Endodermal cell (in vitro differentiated cells): ENCODE measurements at regions not wholly inside any gene's neighbourhood (a gene's known extent, or its start where the extent isn't known, plus 50 kb on each side); places are given as distances from the start of the nearest gene placed in this dataset.

Source experiments
- DNase-seq: peaks from one replicate; pipeline ENCODE4 v3.0.0-alpha.2; 2017
- H3K27ac ChIP-seq: 2 replicates; pipeline ENCODE4 v1.5.1; 2013; ENCODE audit warnings: mild to moderate bottlenecking, low read depth, low read length, moderate library complexity
- H3K27me3 ChIP-seq: 2 replicates; pipeline ENCODE4 v1.6.1; 2013; ENCODE audit warnings: mild to moderate bottlenecking, low read length, moderate library complexity; ENCODE audit not compliant: insufficient read depth, control insufficient read depth, poor library complexity, severe bottlenecking
- H3K36me3 ChIP-seq: 2 replicates; pipeline ENCODE4 v1.7.0; 2013; ENCODE audit warnings: mild to moderate bottlenecking, low read length, moderate library complexity; ENCODE audit not compliant: control insufficient read depth, insufficient read depth
- H3K4me1 ChIP-seq: one replicate; pipeline ENCODE4 v1.7.0; 2013; ENCODE audit warnings: low read length; ENCODE audit not compliant: control insufficient read depth, insufficient read depth
- H3K4me3 ChIP-seq: 2 replicates; pipeline ENCODE4 v1.5.1; 2013; ENCODE audit warnings: mild to moderate bottlenecking, low read length, moderate library complexity
- H3K9ac ChIP-seq: 2 replicates; pipeline ENCODE4 v1.6.1; 2013; ENCODE audit warnings: mild to moderate bottlenecking, low read length, moderate library complexity; ENCODE audit not compliant: poor library complexity, severe bottlenecking; ENCODE audit errors: extremely low read depth
- H3K9me3 ChIP-seq: 2 replicates; pipeline ENCODE4 v1.6.1; 2013; ENCODE audit warnings: mild to moderate bottlenecking, low read length, moderate library complexity; ENCODE audit not compliant: control insufficient read depth
- H3K27ac Mint-ChIP-seq: 2 replicates; pipeline ENCODE4 v1.8.0; 2020; ENCODE audit warnings: mixed read lengths
- H3K27me3 Mint-ChIP-seq: 2 replicates; pipeline ENCODE4 v1.8.0; 2021; ENCODE audit warnings: mild to moderate bottlenecking, mixed read lengths; ENCODE audit not compliant: insufficient read depth
- H3K36me3 Mint-ChIP-seq: 2 replicates; pipeline ENCODE4 v1.8.0; 2020; ENCODE audit warnings: low read depth, mixed read lengths
- H3K4me1 Mint-ChIP-seq: 2 replicates; pipeline ENCODE4 v1.8.0; 2020; ENCODE audit warnings: mixed read lengths
- H3K4me3 Mint-ChIP-seq: 2 replicates; pipeline ENCODE4 v1.8.0; 2020; ENCODE audit warnings: mild to moderate bottlenecking, moderate library complexity, mixed read lengths
- H3K9me3 Mint-ChIP-seq: 2 replicates; pipeline ENCODE4 v1.8.0; 2020; ENCODE audit warnings: mild to moderate bottlenecking, mixed read lengths
- whole genome bisulfite sequencing, 2 experiments: methylation state at CpG; one replicate each; pipeline versions ENCODE4 v1.1.5 to v1.1.7; 2013; ENCODE audit warnings: missing lambda C conversion rate in 2 of 2, mixed read lengths in 1 of 2; ENCODE audit not compliant: insufficient coverage in 1 of 2, insufficient read length in 1 of 2; 5-methylcytosine and 5-hydroxymethylcytosine counted together
- TF ChIP-seq, protein P1 (sequence below): fragments of 200-600 bp; sonication (generic); conservative IDR thresholded peaks from 2 replicates; pipeline ENCODE4 v1.5.0; 2021; ENCODE audit warnings: antibody characterized with exemption, mild to moderate bottlenecking

DNA sequence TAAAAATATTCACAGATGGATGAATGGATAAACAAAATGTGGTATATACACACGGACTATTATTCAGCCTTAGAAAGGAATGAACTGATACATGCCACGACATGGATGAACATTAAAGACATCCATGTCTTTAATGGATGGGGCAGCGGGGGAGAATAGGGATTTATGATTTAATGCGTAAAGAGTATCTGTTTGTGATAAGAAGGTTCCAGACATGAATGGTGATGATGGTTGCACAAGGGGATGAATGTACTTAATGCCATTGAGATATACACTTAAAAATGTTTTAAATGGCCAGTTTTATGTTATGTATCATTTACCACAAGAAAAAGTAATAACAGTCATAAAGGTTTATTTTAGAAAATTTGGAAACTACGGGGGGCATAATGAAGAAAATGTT, 108.6 kb upstream of the WLS start:
- WGBS, 2 experiments, result 96 to 100% methylated on average over 3 to 4 of the region's 5 CpGs
- H3K36me3 Mint-ChIP-seq, result no peaks in the 10 kb centered on the region

DNA sequence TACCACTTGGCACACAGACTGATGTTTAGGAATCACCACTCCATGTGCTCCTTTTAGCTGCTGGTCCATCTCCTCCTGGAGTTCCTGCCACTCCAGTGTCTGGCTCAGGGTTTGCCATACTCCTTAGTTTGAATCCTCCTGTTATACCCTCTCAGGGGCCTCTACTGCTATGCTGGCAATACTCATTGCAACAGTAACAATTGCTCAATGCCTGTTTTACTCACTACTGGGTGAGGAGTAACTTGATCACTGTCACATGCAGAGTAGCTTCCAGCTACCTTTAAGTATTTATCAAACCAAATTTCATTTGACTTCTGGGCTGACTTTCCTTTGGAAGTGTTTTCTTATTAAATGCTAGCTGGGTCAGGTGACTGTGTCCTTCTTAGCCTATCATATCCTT, 107.2 kb upstream of the WLS start:
- TF ChIP-seq, protein P1, sequence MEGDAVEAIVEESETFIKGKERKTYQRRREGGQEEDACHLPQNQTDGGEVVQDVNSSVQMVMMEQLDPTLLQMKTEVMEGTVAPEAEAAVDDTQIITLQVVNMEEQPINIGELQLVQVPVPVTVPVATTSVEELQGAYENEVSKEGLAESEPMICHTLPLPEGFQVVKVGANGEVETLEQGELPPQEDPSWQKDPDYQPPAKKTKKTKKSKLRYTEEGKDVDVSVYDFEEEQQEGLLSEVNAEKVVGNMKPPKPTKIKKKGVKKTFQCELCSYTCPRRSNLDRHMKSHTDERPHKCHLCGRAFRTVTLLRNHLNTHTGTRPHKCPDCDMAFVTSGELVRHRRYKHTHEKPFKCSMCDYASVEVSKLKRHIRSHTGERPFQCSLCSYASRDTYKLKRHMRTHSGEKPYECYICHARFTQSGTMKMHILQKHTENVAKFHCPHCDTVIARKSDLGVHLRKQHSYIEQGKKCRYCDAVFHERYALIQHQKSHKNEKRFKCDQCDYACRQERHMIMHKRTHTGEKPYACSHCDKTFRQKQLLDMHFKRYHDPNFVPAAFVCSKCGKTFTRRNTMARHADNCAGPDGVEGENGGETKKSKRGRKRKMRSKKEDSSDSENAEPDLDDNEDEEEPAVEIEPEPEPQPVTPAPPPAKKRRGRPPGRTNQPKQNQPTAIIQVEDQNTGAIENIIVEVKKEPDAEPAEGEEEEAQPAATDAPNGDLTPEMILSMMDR, result no peak
- H3K4me3 Mint-ChIP-seq, result no peak overlapping the region
- H3K36me3 Mint-ChIP-seq, result no peaks in the 10 kb centered on the region
- no peak for DNase-seq
- Histone ChIP-seq H3K9ac (no peak overlapping the region), H3K4me3 (no peak overlapping the region), H3K27me3 (peaks cover 3% of the 10 kb centered on the region), H3K36me3 (no peaks in the 10 kb centered on the region), H3K9me3 (no peaks in the 10 kb centered on the region), H3K27ac (no peak overlapping the region), H3K4me1 (no peaks in the 10 kb centered on the region)
- no peaks in the 10 kb centered on the region for H3K9me3 Mint-ChIP-seq
- H3K27me3 Mint-ChIP-seq, result peaks cover 40% of the 10 kb centered on the region
- no peaks in the 10 kb centered on the region for H3K4me1 Mint-ChIP-seq
- no peak overlapping the region for H3K27ac Mint-ChIP-seq

More for the DNA sequence above, 108.6 kb upstream of the WLS start:
- TF ChIP-seq, protein P1, result no peak
- Histone ChIP-seq H3K9ac (no peak overlapping the region), H3K4me1 (no peaks in the 10 kb centered on the region), H3K27me3 (peaks cover 3% of the 10 kb centered on the region), H3K4me3 (no peak overlapping the region), H3K36me3 (no peaks in the 10 kb centered on the region), H3K9me3 (no peaks in the 10 kb centered on the region), H3K27ac (no peak overlapping the region)
- Mint-ChIP-seq H3K27me3 (peaks cover 37% of the 10 kb centered on the region), H3K9me3 (no peaks in the 10 kb centered on the region), H3K4me3 (no peak overlapping the region), H3K4me1 (no peaks in the 10 kb centered on the region), H3K27ac (no peak overlapping the region)
- DNase-seq, result no peak

DNA sequence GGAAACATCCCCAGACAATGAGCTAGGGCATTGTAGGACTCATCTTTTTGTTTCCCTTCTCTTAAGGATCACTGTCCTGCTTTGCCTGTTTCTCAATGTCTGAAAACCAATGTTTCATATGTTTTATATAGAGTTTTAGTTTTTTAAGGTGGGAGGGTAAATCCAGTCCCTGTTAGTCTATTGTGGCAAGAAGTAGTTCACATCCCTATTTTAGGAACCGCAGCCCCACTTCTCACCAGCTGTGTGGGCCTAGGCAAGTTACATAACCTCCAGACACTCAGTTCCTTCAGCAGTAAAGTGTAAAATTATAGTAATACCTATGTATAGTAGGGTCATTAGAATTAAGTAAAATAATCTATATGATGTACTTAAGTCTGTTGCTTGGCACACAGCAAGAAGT, 105.8 kb upstream of the WLS start:
- no peaks in the 10 kb centered on the region for H3K4me1 ChIP-seq
- Mint-ChIP-seq H3K9me3 (no peaks in the 10 kb centered on the region), H3K4me1 (no peaks in the 10 kb centered on the region), H3K4me3 (no peak overlapping the region), H3K27ac (no peak overlapping the region), H3K27me3 (peaks cover 51% of the 10 kb centered on the region), H3K36me3 (no peaks in the 10 kb centered on the region)
- no peak overlapping the region for H3K9ac ChIP-seq
- DNase-seq, result no peak
- H3K9me3 ChIP-seq, result no peaks in the 10 kb centered on the region
- TF ChIP-seq, protein P1, result no peak
- no peak overlapping the region for H3K27ac ChIP-seq
- H3K4me3 ChIP-seq, result no peak overlapping the region
- peaks cover 4% of the 10 kb centered on the region for H3K27me3 ChIP-seq
- WGBS, 2 experiments, result 100% methylated on average over 1 of the region's 1 CpG; no CpG with 5 or more reads in 1 of the 2 experiments
- no peaks in the 10 kb centered on the region for H3K36me3 ChIP-seq
